ENCODE measurements at regions not wholly inside any gene's neighbourhood (a gene's known extent, or its start where the extent isn't known, plus 50 kb on each side); places are given as distances from the start of the nearest gene placed in this dataset.

DNA sequence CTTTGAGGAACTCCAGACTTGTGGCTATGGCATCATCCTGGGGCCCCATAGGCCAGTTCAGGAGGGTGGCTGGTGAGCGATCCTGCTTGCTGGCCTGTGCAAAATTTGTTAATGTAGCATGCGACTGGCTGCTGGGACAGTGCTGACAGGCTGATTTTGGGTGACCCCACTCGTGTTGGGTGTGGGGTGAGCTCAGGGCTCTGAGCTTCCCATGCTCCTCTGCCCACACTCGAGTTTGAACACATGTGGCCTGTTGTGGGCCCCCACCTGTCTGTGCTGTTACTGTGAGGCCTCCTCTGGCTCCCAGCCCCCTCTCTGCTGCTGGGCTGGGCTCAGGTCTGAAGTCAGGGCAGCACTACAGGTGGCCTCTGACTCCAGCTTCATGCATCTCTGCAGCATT, 64.4 kb upstream of the MYEOV start:
- H3K36me3 ChIP-seq (ENCODE audit: control insufficient read depth in 2 of 2, extremely low read depth in 1 of 2, insufficient read depth in 2 of 2, low read length in 2 of 2), result no peaks in the 10 kb centered on the region
- dilution Hi-C loops (cut with MboI; ENCODE audit: extremely low pct_ligation_motif_present, low sequenced_read_pairs), result loop anchor here (25.0 kb wide), 1 partner anchor 117 kb away; no protein-coding TSS in a partner anchor
- DNase-seq (ENCODE audit: low read depth, low spot score), result no peak
- peaks cover 9% of the 10 kb centered on the region for H3K27me3 ChIP-seq (ENCODE audit: control insufficient read depth, extremely low read depth, insufficient read depth, low read length)
- H3K79me2 ChIP-seq (ENCODE audit: control insufficient read depth, insufficient read depth, low read length), result no peaks in the 10 kb centered on the region
- FAIRE-seq, result no peak
- H3K27ac ChIP-seq (ENCODE audit: control insufficient read depth, insufficient read depth, low read length), result no peak overlapping the region
- no peak overlapping the region for H2AFZ ChIP-seq (ENCODE audit: control insufficient read depth, low read length)
- no peaks in the 10 kb centered on the region for H3K4me1 ChIP-seq (ENCODE audit: control insufficient read depth, extremely low read depth, insufficient read depth, low read length)
- no peaks in the 10 kb centered on the region for H4K20me1 ChIP-seq (ENCODE audit: control insufficient read depth, extremely low read depth, insufficient read depth, low read length)
- no peak overlapping the region for H3K9ac ChIP-seq (ENCODE audit: control insufficient read depth, extremely low read depth, insufficient read depth, low read length)
- TF ChIP-seq, protein P1, sequence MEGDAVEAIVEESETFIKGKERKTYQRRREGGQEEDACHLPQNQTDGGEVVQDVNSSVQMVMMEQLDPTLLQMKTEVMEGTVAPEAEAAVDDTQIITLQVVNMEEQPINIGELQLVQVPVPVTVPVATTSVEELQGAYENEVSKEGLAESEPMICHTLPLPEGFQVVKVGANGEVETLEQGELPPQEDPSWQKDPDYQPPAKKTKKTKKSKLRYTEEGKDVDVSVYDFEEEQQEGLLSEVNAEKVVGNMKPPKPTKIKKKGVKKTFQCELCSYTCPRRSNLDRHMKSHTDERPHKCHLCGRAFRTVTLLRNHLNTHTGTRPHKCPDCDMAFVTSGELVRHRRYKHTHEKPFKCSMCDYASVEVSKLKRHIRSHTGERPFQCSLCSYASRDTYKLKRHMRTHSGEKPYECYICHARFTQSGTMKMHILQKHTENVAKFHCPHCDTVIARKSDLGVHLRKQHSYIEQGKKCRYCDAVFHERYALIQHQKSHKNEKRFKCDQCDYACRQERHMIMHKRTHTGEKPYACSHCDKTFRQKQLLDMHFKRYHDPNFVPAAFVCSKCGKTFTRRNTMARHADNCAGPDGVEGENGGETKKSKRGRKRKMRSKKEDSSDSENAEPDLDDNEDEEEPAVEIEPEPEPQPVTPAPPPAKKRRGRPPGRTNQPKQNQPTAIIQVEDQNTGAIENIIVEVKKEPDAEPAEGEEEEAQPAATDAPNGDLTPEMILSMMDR (optimal IDR thresholded peaks at IDR 0.05 in 1 of 3, IDR thresholded peaks at IDR 0.05 in 1 of 3, conservative IDR thresholded peaks at IDR 0.05 in 1 of 3; ENCODE audit: extremely low read depth in 1 of 3, insufficient read depth in 2 of 3, low read length in 3 of 3), result no peak
- no peak for TF ChIP-seq EZH2 (IDR thresholded peaks at IDR 0.05; ENCODE audit: low read length)
- H3K9me3 ChIP-seq (ENCODE audit: control insufficient read depth, low read depth, low read length), result no peaks in the 10 kb centered on the region
- no peak overlapping the region for H3K4me2 ChIP-seq (ENCODE audit: control insufficient read depth, extremely low read depth, insufficient read depth, low read depth, low read length)
- no peak overlapping the region for H3K4me3 ChIP-seq (ENCODE audit: control insufficient read depth in 2 of 3, extremely low read depth in 1 of 3, insufficient read depth in 2 of 3, low read depth in 1 of 3, low read length in 3 of 3)
- H3K9me1 ChIP-seq (ENCODE audit: control insufficient read depth, extremely low read depth, insufficient read depth, low read length), result no peaks in the 10 kb centered on the region

DNA sequence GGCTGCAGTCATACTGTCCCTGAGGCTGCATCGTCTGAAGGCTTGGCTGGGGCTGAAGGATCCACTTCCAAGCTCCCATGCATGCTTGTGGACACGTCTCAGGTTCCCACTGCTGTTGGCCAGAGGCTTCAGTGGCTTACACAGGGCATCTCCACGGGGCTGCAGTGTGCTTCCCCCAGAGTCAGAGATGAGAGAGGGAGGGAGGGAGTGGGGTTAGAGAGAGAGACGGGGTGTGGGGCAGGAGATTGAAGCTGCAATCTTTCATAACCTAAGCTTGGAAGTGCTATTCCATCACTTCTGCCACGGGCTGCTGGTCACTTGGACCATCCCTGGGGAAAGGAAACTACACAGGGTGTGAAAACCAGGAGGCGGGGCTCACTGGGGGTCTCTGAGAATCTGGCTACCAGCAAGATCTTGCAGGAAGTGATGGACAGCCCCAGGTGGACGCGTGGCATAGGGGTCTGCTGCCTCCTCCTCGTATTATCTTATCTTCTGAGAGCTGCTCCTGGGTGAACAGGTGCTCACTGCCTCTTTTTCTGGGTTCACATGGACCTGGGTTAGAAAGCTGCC, 63.0 kb upstream of the MYEOV start:
- H3K4me2 ChIP-seq (ENCODE audit: control insufficient read depth, extremely low read depth, insufficient read depth, low read depth, low read length), result no peak overlapping the region
- TF ChIP-seq EZH2 (IDR thresholded peaks at IDR 0.05; ENCODE audit: low read length), result no peak
- TF ChIP-seq, protein P1 (optimal IDR thresholded peaks at IDR 0.05 in 1 of 3, IDR thresholded peaks at IDR 0.05 in 1 of 3, conservative IDR thresholded peaks at IDR 0.05 in 1 of 3; ENCODE audit: extremely low read depth in 1 of 3, insufficient read depth in 2 of 3, low read length in 3 of 3), result no peak
- no peak overlapping the region for H2AFZ ChIP-seq (ENCODE audit: control insufficient read depth, low read length)
- H3K4me1 ChIP-seq (ENCODE audit: control insufficient read depth, extremely low read depth, insufficient read depth, low read length), result no peaks in the 10 kb centered on the region
- H3K4me3 ChIP-seq (ENCODE audit: control insufficient read depth in 2 of 3, extremely low read depth in 1 of 3, insufficient read depth in 2 of 3, low read depth in 1 of 3, low read length in 3 of 3), result no peak overlapping the region
- peaks cover 9% of the 10 kb centered on the region for H3K27me3 ChIP-seq (ENCODE audit: control insufficient read depth, extremely low read depth, insufficient read depth, low read length)
- H3K79me2 ChIP-seq (ENCODE audit: control insufficient read depth, insufficient read depth, low read length), result no peaks in the 10 kb centered on the region
- no peaks in the 10 kb centered on the region for H3K9me3 ChIP-seq (ENCODE audit: control insufficient read depth, low read depth, low read length)
- H3K36me3 ChIP-seq (ENCODE audit: control insufficient read depth in 2 of 2, extremely low read depth in 1 of 2, insufficient read depth in 2 of 2, low read length in 2 of 2), result no peaks in the 10 kb centered on the region
- FAIRE-seq (no peak), DNase-seq (ENCODE audit: low read depth, low spot score) (no peak)
- dilution Hi-C loops (cut with MboI; ENCODE audit: extremely low pct_ligation_motif_present, low sequenced_read_pairs), result loop anchor here (25.0 kb wide), 1 partner anchor 119 kb away; no protein-coding TSS in a partner anchor
- no peak overlapping the region for H3K27ac ChIP-seq (ENCODE audit: control insufficient read depth, insufficient read depth, low read length)
- H4K20me1 ChIP-seq (ENCODE audit: control insufficient read depth, extremely low read depth, insufficient read depth, low read length), result no peaks in the 10 kb centered on the region
- no peak overlapping the region for H3K9ac ChIP-seq (ENCODE audit: control insufficient read depth, extremely low read depth, insufficient read depth, low read length)
- no peaks in the 10 kb centered on the region for H3K9me1 ChIP-seq (ENCODE audit: control insufficient read depth, extremely low read depth, insufficient read depth, low read length)
